GM21381 (cell line): ENCODE measurements at regions not wholly inside any gene's neighbourhood (a gene's known extent, or its start where the extent isn't known, plus 50 kb on each side); places are given as distances from the start of the nearest gene placed in this dataset.
A peak's percentile ranks its signal among the peaks of the same experiment; 100 is the strongest.

Source experiments
- ATAC-seq: cut with Tn5 transposase; IDR thresholded peaks from one replicate; pipeline ENCODE4 v1.9.1; 2021; ENCODE audit warnings: mild to moderate bottlenecking, moderate library complexity; ENCODE audit not compliant: unreplicated experiment

GRCh38 chr7:22913158-22913557, 90.5 kb upstream of the TOMM7 start:
- ATAC-seq = no peak

DNA sequence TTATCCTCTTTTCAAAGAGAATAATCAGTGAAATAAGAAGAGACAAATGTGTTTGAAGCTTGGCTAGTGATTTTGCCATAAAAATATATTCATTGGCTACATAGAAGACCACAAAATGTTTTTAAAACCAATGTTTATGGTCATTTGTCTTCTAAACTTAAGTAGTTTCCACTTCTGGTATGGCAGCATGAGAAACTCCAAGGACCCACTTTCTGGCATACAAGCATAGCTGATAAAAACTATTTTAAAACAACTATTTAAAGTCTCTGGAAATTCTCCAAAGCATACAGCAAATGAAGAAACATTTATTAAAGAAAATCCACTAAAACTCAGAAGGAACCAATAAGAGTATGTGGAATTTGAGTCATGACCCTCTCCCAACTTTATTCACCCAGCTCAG, 89.2 kb upstream of the TOMM7 start:
- ATAC-seq = no peak

- ATAC-seq = no peak
Measured at GRCh38 chr7:22909917-22910316, 87.3 kb upstream of the TOMM7 start.

GRCh38 chr7:22907805-22908204, 85.2 kb upstream of the TOMM7 start:
- no peak for ATAC-seq

GRCh38 chr7:22900784-22901183, 78.1 kb upstream of the TOMM7 start:
- ATAC-seq = no peak

DNA sequence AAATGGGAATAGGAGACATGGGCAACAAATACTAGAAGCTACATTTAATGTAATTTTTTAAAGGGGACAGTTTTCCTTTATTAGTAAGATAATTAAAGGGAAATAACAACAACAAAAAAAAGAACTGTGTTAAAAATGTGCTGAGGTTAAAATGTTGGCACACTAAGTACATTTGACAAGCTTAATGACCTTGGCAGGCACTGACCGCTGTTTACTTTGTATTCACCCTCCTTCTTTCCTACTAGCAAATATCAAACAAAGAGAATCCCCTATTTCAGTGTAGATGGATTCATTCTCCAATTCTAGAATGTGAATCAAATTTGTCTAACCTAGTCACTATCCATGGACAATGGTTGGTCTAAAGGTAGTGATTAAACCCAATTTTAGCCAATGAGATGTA, 77.5 kb upstream of the TOMM7 start:
- ATAC-seq = no peak

DNA sequence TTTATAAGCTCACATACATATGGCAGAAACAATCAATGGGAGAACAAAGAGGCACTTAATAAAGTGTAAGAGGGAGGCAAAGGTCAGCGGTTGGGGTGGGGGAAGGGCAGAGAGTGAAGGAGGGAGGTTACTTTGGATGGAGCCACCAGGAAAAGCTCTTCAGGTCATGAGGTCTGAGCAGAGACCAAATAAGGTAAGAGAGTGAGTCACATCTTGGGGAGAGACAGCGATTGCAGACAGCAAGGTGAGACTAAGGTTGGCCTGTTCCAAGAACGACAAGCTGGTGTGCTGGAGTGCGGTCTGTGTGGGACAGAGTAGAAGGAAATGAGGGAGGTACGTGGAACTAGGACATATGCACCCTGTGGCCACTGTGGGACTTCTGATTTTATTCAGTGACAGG, 74.3 kb upstream of the TOMM7 start:
- ATAC-seq = no peak

DNA sequence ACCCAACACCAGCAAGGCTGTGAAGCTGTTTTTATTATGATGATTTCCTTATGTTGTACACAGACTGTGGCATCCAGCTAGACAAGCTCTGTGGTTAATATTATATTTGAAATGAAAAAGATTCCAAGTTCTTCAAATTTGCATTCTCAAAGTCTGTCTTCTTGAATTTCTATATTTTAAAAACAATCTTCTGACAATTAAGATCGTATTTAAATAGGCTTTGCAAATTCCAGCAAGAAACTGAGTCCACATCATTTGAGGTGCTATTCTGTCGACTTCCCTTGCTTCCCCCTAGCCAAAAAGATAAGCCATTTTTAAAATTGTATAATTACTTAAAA, 73.1 kb upstream of the TOMM7 start:
- no peak for ATAC-seq

- ATAC-seq = no peak
Measured at GRCh38 chr7:22895140-22895827, 72.6 kb upstream of the TOMM7 start.

GRCh38 chr7:22894546-22894945, 71.9 kb upstream of the TOMM7 start:
- ATAC-seq = no peak

- ATAC-seq = no peak
Measured at GRCh38 chr7:22890773-22891172, 68.1 kb upstream of the TOMM7 start.

DNA sequence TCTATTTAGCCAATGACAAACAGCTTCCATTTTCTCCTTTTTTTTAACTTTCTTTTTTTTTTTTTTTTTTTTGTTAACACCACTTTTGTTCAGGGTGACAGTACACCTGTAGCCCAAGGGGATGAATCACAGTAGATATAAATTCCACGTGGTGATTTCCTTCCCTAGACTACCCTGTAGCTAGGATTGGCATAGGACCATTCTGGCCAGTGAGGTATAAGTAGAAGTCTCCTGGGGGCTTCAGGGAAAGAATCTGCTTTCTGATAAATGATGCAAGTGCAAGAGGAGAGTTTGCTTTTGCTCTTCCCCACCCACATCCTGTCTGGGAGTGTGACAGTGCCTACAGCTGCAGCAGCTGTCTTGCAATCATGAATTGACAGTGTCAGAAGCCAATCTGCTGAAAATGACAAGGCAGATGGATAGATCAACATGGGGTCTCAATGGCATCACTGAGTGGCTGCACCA, 63.2 kb upstream of the TOMM7 start:
- peak; percentile 86 for ATAC-seq

DNA sequence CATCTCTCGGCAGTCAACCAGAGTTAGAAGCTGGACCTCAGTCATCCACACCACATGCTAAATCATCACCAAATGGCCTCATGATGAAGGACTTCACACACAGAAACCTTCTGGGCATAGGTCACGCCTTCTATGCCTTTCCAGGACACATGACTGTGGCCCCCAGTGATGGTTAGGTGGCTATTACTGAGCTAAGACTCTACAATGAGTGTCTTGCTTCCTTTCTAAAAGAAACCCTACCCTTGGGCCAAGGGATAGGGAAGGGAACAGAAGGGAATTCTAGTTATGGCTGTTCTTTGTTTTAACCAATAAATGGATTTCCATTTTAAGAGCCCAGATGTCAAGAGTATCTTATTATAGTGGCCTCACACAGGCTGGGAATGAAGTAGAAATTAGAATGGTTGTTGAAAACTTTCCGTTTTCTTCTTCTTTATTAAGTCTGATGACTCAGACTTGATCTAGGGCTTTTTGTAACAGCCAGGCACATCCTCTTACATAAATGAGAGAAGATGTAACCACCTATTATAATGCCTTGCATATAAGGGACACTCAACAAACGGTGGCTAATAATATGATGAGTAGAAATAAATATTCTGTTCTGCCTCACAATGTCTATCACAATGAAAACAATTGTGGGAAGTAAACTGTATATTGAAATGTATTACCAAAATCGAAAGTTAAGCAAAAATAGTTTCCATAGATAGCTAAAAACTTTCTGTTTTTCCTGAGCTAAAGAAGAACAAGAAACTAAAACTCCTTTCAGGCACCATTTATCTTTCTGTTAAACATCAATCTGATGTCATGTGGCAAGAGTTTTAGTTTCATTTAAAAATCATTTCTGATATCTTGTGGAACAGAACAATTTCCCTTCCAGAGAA, 62.5 kb upstream of the TOMM7 start:
- ATAC-seq = peak; percentile 54

DNA sequence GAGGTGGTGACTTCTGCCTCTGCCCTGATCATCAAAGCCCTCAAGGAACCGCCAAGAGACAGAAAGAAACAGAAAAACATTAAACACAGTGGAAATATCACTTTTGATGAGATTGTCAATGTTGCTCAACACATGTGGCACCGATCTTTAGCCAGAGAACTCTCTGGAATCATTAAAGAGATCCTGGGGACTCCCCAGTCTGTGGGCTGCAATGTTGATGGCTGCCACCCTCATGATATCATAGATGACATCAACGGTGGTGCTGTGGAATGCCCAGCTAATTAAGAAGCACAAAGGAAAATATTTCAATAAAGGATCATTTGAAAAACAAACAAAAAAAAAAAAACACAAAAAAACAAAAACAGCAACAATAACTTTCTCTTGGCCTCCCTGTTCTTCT, 59.5 kb upstream of the TOMM7 start:
- ATAC-seq = no peak

- ATAC-seq = no peak
Measured at GRCh38 chr7:22879709-22880306, 57.2 kb upstream of the TOMM7 start.

DNA sequence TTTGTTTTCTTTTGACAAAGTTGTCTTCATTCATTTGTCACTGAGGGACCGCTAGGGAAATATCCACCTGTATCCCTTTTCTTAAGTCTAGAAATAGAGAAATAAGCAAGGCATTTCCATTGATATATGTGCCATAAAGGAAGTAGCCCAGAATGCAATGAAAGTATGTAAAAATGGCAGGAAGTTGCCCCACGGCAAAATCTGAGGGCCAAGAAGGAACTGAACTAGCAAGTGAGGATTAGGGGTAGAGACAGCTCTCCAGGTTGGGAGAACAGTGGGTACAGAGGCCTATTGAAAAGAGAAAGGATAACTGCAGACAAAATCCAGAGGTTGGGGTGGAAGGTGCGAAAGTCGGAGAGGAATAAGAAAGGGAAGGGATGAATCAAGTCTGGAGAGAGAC, 56.6 kb upstream of the TOMM7 start:
- no peak for ATAC-seq

- ATAC-seq = no peak
Measured at GRCh38 chr7:22876986-22877729, 54.5 kb upstream of the TOMM7 start.

- ATAC-seq = no peak
Measured at GRCh38 chr7:22875470-22875869, 52.8 kb upstream of the TOMM7 start.

- no peak for ATAC-seq
Measured at GRCh38 chr7:22874904-22875303, 52.3 kb upstream of the TOMM7 start.
